CD14-positive monocyte (primary cell): ENCODE measurements at regions not wholly inside any gene's neighbourhood (a gene's known extent, or its start where the extent isn't known, plus 50 kb on each side); places are given as distances from the start of the nearest gene placed in this dataset.

ENCODE experiments used
- DNase-seq, 3 donors: peaks; one replicate each; pipeline ENCODE4 v3.0.0-alpha.2; 2011 to 2022
- H2AFZ ChIP-seq: 2 replicates; pipeline ENCODE4 v1.6.0; 2012; ENCODE audit warnings: mild to moderate bottlenecking, low read depth, low read length, inconsistent platforms; ENCODE audit not compliant: insufficient read depth, poor library complexity, severe bottlenecking
- H3K27ac ChIP-seq, 2 donors: 1 replicate in 1 of 2; 2 replicates in 1 of 2; pipeline ENCODE4 v1.5.1; 2012 to 2013; ENCODE audit warnings: low read length in 2 of 2, control low read depth in 1 of 2, inconsistent platforms in 1 of 2, low read depth in 1 of 2, mild to moderate bottlenecking in 1 of 2
- H3K27me3 ChIP-seq, 2 donors: one replicate each; pipeline versions ENCODE4 v1.6.0 to v1.6.1; 2011 to 2013; ENCODE audit warnings: low read length in 2 of 2; ENCODE audit not compliant: control insufficient read depth in 2 of 2, insufficient read depth in 2 of 2
- H3K36me3 ChIP-seq, 2 donors: replicated peaks in 1 of 2; 1 replicate in 1 of 2; 2 replicates in 1 of 2; pipeline versions ENCODE4 v1.5.1 to v1.6.1; 2012 to 2013; ENCODE audit warnings: low read length in 2 of 2, control low read depth in 1 of 2, inconsistent platforms in 1 of 2, mild to moderate bottlenecking in 1 of 2; ENCODE audit not compliant: insufficient read depth in 2 of 2, control insufficient read depth in 1 of 2
- H3K4me1 ChIP-seq, 2 donors: 1 replicate in 1 of 2; 2 replicates in 1 of 2; pipeline versions ENCODE4 v1.5.1 to v1.6.1; 2012 to 2013; ENCODE audit warnings: low read length in 2 of 2, control low read depth in 1 of 2, inconsistent platforms in 1 of 2, mild to moderate bottlenecking in 1 of 2, moderate library complexity in 1 of 2; ENCODE audit not compliant: insufficient read depth in 2 of 2, control insufficient read depth in 1 of 2
- H3K4me2 ChIP-seq: replicated peaks from 2 replicates; pipeline ENCODE3; 2012; ENCODE audit warnings: low read length, moderate library complexity, mild to moderate bottlenecking; ENCODE audit not compliant: poor library complexity, severe bottlenecking; ENCODE audit errors: extremely low read depth
- H3K4me3 ChIP-seq, 3 experiments: fragments of 200-600 bp in 1 of 3; sonication (generic) in 1 of 3; replicated peaks in 1 of 3; 1 replicate in 2 of 3; 2 replicates in 1 of 3; pipeline ENCODE4 v1.5.1; 2011 to 2013; ENCODE audit warnings: low read length in 3 of 3, mild to moderate bottlenecking in 3 of 3, control low read depth in 2 of 3, low read depth in 2 of 3, inconsistent platforms in 1 of 3, moderate library complexity in 1 of 3
- H3K79me2 ChIP-seq: 2 replicates; pipeline ENCODE4 v1.6.0; 2012; ENCODE audit warnings: mild to moderate bottlenecking, control low read depth, inconsistent platforms, low read length, moderate library complexity; ENCODE audit not compliant: insufficient read depth
- H3K9ac ChIP-seq: 2 replicates; pipeline ENCODE4 v1.6.0; 2017; ENCODE audit warnings: low read length, mild to moderate bottlenecking; ENCODE audit not compliant: insufficient read depth, poor library complexity, severe bottlenecking
- H3K9me3 ChIP-seq, 2 donors: replicated peaks in 1 of 2; 1 replicate in 1 of 2; 2 replicates in 1 of 2; pipeline versions ENCODE4 v1.5.1 to v1.6.1; 2012 to 2013; ENCODE audit warnings: low read length in 2 of 2, control low read depth in 1 of 2; ENCODE audit not compliant: control insufficient read depth in 1 of 2, insufficient read depth in 1 of 2
- H4K20me1 ChIP-seq: 2 replicates; pipeline ENCODE4 v1.6.0; 2012; ENCODE audit warnings: mild to moderate bottlenecking, low read length, control low read depth, moderate library complexity; ENCODE audit not compliant: insufficient read depth
- H3K27ac Mint-ChIP-seq, 7 donors: one replicate each; pipeline ENCODE4 v1.8.0; 2020; ENCODE audit warnings: mild to moderate bottlenecking in 7 of 7, mixed read lengths in 7 of 7, moderate library complexity in 6 of 7, inconsistent platforms in 2 of 7
- H3K27me3 Mint-ChIP-seq, 3 donors: one replicate each; pipeline ENCODE4 v1.8.0; 2021 to 2022; ENCODE audit warnings: low read depth in 3 of 3, mild to moderate bottlenecking in 3 of 3, mixed read lengths in 3 of 3, moderate library complexity in 3 of 3, inconsistent platforms in 1 of 3
- H3K36me3 Mint-ChIP-seq, 2 donors: one replicate each; pipeline ENCODE4 v1.8.0; 2020; ENCODE audit warnings: mixed read lengths in 2 of 2, inconsistent platforms in 1 of 2, mild to moderate bottlenecking in 1 of 2
- H3K4me1 Mint-ChIP-seq: one replicate; pipeline ENCODE4 v1.8.0; 2020; ENCODE audit warnings: mild to moderate bottlenecking, mixed read lengths
- H3K4me3 Mint-ChIP-seq, 2 donors: one replicate each; pipeline ENCODE4 v1.8.0; 2020; ENCODE audit warnings: mild to moderate bottlenecking in 2 of 2, mixed read lengths in 2 of 2, moderate library complexity in 1 of 2
- H3K9me3 Mint-ChIP-seq, 7 donors: one replicate each; pipeline ENCODE4 v1.8.0; 2020 to 2022; ENCODE audit warnings: mixed read lengths in 7 of 7, mild to moderate bottlenecking in 6 of 7, moderate library complexity in 6 of 7, inconsistent platforms in 2 of 7
- WGBS: methylation state at CpG from one replicate; pipeline ENCODE4 v1.1.5; 2013; ENCODE audit warnings: missing lambda C conversion rate; ENCODE audit not compliant: insufficient coverage; 5-methylcytosine and 5-hydroxymethylcytosine counted together
- intact Hi-C, 2 donors: fragments of 100-400 bp; cut with micrococcal nuclease; formaldehyde crosslinking; loops; one replicate each; pipeline versions ENCODE4 v1.15.0 to v1.15.1; 2023
- TF ChIP-seq, protein P1 (sequence below): fragments of 200-600 bp; IDR thresholded peaks from one replicate; pipeline ENCODE4 v1.8.0; 2022; ENCODE audit warnings: antibody characterized with exemption, mild to moderate bottlenecking

DNA sequence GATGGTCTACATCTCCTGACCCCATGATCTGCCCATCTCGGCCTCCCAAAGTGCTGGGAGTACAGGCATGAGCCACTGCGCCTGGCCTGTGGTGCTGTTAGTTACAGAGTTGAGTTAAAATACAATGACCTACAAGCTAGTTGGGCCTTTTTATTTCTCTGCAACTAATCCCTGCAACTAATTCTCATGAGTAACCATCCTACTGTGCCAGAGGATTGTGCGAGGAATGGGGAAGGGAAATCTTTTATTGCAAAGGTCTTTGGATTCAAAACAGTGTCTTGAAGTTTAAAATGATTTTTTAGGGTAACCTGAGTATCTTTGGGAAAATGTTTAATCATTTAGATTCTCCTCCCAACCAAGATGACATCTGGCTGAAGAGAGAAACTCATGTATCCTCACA is 88.8 kb upstream of the RMDN2 start:
- Histone ChIP-seq H3K27me3 (no peaks in the 10 kb centered on the region), H2AFZ (no peak overlapping the region), H3K9ac (no peak overlapping the region), H3K4me2 (no peak overlapping the region), H3K9me3 (no peaks in the 10 kb centered on the region), H3K36me3 (no peaks in the 10 kb centered on the region), H3K4me1 (peaks cover 17% of the 10 kb centered on the region in 2 donors), H3K79me2 (peaks cover 11% of the 10 kb centered on the region), H4K20me1 (no peaks in the 10 kb centered on the region), H3K4me3 (no peak overlapping the region), H3K27ac (no peak overlapping the region)
- Mint-ChIP-seq H3K4me3 (no peak overlapping the region), H3K4me1 (peaks cover 24% of the 10 kb centered on the region), H3K9me3 (no peaks in the 10 kb centered on the region), H3K27me3 (peaks cover 0 to 3% (median 0%) of the 10 kb centered on the region in 3 donors), H3K27ac (no peak overlapping the region), H3K36me3 (no peaks in the 10 kb centered on the region)
- DNase-seq = no peak
- intact Hi-C loops = loop anchor here in 1 of 2 donors (10.0 kb wide), 1 partner anchor 421 kb away; no protein-coding TSS in a partner anchor
- TF ChIP-seq, protein P1, sequence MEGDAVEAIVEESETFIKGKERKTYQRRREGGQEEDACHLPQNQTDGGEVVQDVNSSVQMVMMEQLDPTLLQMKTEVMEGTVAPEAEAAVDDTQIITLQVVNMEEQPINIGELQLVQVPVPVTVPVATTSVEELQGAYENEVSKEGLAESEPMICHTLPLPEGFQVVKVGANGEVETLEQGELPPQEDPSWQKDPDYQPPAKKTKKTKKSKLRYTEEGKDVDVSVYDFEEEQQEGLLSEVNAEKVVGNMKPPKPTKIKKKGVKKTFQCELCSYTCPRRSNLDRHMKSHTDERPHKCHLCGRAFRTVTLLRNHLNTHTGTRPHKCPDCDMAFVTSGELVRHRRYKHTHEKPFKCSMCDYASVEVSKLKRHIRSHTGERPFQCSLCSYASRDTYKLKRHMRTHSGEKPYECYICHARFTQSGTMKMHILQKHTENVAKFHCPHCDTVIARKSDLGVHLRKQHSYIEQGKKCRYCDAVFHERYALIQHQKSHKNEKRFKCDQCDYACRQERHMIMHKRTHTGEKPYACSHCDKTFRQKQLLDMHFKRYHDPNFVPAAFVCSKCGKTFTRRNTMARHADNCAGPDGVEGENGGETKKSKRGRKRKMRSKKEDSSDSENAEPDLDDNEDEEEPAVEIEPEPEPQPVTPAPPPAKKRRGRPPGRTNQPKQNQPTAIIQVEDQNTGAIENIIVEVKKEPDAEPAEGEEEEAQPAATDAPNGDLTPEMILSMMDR = no peak
- no CpG with 5 or more reads among the region's 3 CpGs for WGBS

DNA sequence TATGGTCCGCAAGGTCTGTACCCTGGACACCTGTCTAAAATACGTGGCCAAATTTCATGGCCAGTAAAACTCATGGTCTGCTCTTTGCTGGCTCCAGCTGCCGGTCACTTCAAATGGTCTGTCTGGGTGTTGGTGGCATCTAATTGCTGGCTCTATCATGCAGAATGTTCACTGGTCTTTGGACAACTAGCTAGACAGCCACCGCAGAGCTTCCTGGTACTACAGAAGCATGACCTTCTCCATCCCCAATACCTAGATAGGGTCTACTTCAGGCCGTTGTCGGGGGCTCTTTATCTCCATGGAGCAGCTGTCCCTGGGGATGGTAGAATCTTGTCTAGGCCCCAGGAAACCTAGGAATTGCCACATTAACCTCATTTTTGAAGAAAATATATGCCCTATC is 88.4 kb upstream of the RMDN2 start:
- Histone ChIP-seq H4K20me1 (no peaks in the 10 kb centered on the region), H3K4me2 (no peak overlapping the region), H3K4me3 (no peak overlapping the region), H3K27me3 (no peaks in the 10 kb centered on the region), H3K36me3 (no peaks in the 10 kb centered on the region), H2AFZ (no peak overlapping the region), H3K9me3 (no peaks in the 10 kb centered on the region), H3K9ac (no peak overlapping the region), H3K4me1 (peaks cover 12% of the 10 kb centered on the region in 2 donors), H3K27ac (no peak overlapping the region), H3K79me2 (peaks cover 6% of the 10 kb centered on the region)
- no peaks in the 10 kb centered on the region for H3K36me3 Mint-ChIP-seq
- H3K4me3 Mint-ChIP-seq = no peak overlapping the region
- no peaks in the 10 kb centered on the region for H3K9me3 Mint-ChIP-seq
- WGBS = 100% methylated on average over 3 of the region's 6 CpGs
- intact Hi-C loops = loop anchor here in 1 of 2 donors (10.0 kb wide), 1 partner anchor 422 kb away; no protein-coding TSS in a partner anchor
- H3K27me3 Mint-ChIP-seq = peaks cover 0 to 3% (median 0%) of the 10 kb centered on the region in 3 donors
- DNase-seq = no peak
- H3K4me1 Mint-ChIP-seq = peaks cover 20% of the 10 kb centered on the region
- no peak overlapping the region for H3K27ac Mint-ChIP-seq
- TF ChIP-seq, protein P1 = no peak
